Adrenal gland (tissue), 9 donors: ENCODE measurements at regions not wholly inside any gene's neighbourhood (a gene's known extent, or its start where the extent isn't known, plus 50 kb on each side); places are given as distances from the start of the nearest gene placed in this dataset.

Source experiments
- DNase-seq, 7 donors: peaks; one replicate each; pipeline ENCODE4 v3.0.0-alpha.2; 2019 to 2020
- H3K27ac ChIP-seq, 5 donors: fragments of 200-600 bp; sonication (generic) in 4 of 5; 1 replicate in 3 of 5; 2 replicates in 2 of 5; pipeline versions ENCODE4 v1.5.1 to v1.8.0; 2016 to 2020; ENCODE audit warnings: mild to moderate bottlenecking in 1 of 5
- H3K27me3 ChIP-seq: fragments of 200-600 bp; 2 replicates; pipeline ENCODE4 v1.8.0; 2021
- H3K36me3 ChIP-seq, 2 donors: fragments of 200-600 bp; replicated peaks in 1 of 2; 1 replicate in 1 of 2; 2 replicates in 1 of 2; pipeline versions ENCODE4 v1.5.1 to v1.8.0; 2018 to 2022
- H3K4me1 ChIP-seq, 2 donors: fragments of 200-600 bp; replicated peaks in 1 of 2; 1 replicate in 1 of 2; 2 replicates in 1 of 2; pipeline versions ENCODE4 v1.5.1 to v1.8.0; 2018 to 2021
- H3K4me3 ChIP-seq, 4 donors: fragments of 200-600 bp; sonication (generic) in 3 of 4; one replicate each; pipeline ENCODE4 v1.5.1; 2016 to 2018
- H3K9me3 ChIP-seq, 3 donors: fragments of 200-600 bp; sonication (generic) in 1 of 3; replicated peaks in 1 of 3; 1 replicate in 2 of 3; 2 replicates in 1 of 3; pipeline versions ENCODE4 v1.5.1 to v1.8.0; 2016 to 2021
- POLR2A ChIP-seq, 2 donors: fragments of 450-650 bp; IDR thresholded peaks; one replicate each; pipeline ENCODE4 v1.6.1; 2017; ENCODE audit warnings: antibody characterized with exemption in 2 of 2, mild to moderate bottlenecking in 2 of 2, moderate library complexity in 1 of 2
- WGBS, 4 donors: extraction: QIAGEN DNeasy Blood & Tissue Kit in 2 of 4; methylation state at CpG; one replicate each; pipeline versions ENCODE4 v1.1.5 to v1.1.7; 2013 to 2017; 5-methylcytosine and 5-hydroxymethylcytosine counted together
- intact Hi-C, 2 donors: fragments of 100-400 bp; cut with DNase I; formaldehyde crosslinking; loops; one replicate each; pipeline versions ENCODE4 v1.14.1 to v1.15.0; 2022 to 2023
- TF ChIP-seq, protein P1 (sequence below), 6 experiments: fragments of 450-650 bp in 4 of 6; fragments of 200-600 bp in 2 of 6; sonication (generic) in 1 of 6; IDR thresholded peaks; 1 replicate in 5 of 6; 2 replicates in 1 of 6; pipeline versions ENCODE4 v1.5.1 to v1.8.0; 2016 to 2021; ENCODE audit warnings: antibody characterized with exemption in 6 of 6, mild to moderate bottlenecking in 2 of 6, moderate library complexity in 1 of 6
- donor health status: healthy with polysubstance abuse.
- donor health status: Bipolar disorder and iron deficiency.
- donor health status: DM: yes; HTN: yes; CAD: no.
- donor health status: DM: no; HTN: no; CAD: no.
- donor health status: DM: no; HTN: no; CAD: no.

DNA sequence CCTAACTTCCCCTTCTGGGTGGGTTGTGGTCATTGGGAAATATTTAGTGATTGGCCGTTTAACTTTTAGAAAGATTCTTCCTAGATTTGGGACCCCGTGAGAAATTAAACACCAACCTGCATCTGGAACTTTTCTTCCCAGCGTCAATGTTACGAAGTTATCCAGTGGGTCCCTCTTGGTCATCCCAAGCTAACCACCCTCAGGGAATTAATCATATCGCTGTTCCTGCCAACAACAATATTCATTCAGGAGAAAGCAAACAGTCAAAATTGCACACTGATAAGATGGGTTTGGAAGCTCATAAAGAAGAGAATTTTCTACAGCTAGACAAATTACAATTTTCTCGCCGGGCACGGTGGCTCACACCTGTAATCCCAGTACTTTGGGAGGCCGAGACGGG is 121.2 kb upstream of the STX18 start:
- Histone ChIP-seq H3K36me3 (no peaks in the 10 kb centered on the region), H3K27me3 (no peaks in the 10 kb centered on the region), H3K4me3 (no peak overlapping the region), H3K27ac (no peak overlapping the region), H3K9me3 (no peaks in the 10 kb centered on the region), H3K4me1 (no peaks in the 10 kb centered on the region)
- no peak for DNase-seq
- 73 to 87% (median 82%) methylated on average over 10 of the region's 10 CpGs for WGBS, 4 donors
- TF ChIP-seq, protein P1, sequence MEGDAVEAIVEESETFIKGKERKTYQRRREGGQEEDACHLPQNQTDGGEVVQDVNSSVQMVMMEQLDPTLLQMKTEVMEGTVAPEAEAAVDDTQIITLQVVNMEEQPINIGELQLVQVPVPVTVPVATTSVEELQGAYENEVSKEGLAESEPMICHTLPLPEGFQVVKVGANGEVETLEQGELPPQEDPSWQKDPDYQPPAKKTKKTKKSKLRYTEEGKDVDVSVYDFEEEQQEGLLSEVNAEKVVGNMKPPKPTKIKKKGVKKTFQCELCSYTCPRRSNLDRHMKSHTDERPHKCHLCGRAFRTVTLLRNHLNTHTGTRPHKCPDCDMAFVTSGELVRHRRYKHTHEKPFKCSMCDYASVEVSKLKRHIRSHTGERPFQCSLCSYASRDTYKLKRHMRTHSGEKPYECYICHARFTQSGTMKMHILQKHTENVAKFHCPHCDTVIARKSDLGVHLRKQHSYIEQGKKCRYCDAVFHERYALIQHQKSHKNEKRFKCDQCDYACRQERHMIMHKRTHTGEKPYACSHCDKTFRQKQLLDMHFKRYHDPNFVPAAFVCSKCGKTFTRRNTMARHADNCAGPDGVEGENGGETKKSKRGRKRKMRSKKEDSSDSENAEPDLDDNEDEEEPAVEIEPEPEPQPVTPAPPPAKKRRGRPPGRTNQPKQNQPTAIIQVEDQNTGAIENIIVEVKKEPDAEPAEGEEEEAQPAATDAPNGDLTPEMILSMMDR (IDR thresholded peaks at IDR 0.05): no peak
- TF ChIP-seq POLR2A (IDR thresholded peaks at IDR 0.05): no peak
- intact Hi-C loops: no loop called here

DNA sequence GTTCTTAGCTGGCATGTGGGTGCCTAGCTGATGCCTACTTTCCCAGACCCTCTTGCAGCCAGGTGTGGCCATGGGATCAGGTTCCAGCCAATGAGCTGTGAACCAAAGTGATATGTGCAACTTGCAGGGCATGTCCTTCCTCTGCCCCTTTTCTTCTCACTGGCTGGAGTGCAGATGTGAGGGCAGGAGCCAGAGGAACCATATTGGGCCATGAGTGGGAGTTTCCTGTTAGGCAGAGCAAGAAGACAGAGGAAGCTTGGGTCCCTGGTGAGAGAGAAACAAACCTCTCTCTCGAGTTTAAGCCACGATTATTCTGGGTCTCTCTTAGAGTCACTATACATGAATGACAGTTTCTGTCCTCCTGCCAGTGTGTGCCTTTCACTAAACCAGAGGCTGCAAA is 120.4 kb upstream of the STX18 start:
- 83 to 95% (median 89%) methylated on average over 2 of the region's 2 CpGs for WGBS, 4 donors

DNA sequence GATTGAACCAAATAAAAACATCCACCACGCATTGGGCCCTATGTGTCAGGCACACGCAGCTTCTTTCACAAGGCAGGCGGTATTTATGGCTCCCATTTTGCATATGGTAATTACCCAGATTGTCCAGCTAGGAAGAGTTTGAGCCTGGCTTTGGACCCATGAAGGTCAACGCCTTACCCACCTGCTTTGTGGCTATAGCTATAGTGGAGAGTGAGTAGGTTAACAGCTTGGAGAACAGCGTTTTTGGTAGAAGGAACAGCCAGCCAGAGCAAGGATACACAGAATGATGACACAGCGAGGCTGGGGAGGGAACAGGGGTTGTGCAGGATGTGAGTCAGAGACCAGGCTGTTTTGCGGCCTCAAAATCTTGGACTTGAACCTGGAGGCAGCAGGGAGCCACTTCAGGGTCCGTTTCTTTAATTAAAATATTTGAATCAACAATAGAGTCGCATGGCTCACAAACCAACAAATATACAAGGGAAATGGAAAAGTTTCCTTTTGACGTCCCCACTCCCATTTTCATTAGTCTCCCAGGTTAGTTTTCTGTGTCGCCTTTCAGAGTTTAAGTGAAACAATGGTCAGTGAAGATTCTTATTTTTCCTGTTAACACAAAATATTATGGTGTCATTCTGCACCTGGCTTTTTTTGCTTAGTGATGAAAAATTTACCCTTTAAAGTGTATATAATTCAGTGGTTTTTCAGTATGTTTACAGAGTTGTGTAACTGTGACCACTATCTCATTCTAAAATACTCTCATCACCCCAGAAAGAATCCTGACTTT is 118.2 kb upstream of the STX18 start:
- H3K4me3 ChIP-seq: no peak overlapping the region
- H3K4me1 ChIP-seq: no peaks in the 10 kb centered on the region
- H3K9me3 ChIP-seq: no peaks in the 10 kb centered on the region
- H3K36me3 ChIP-seq: no peaks in the 10 kb centered on the region
- WGBS, 4 donors: 85 to 89% (median 87%) methylated on average over 11 of the region's 11 CpGs
- H3K27ac ChIP-seq: no peak overlapping the region
- no peaks in the 10 kb centered on the region for H3K27me3 ChIP-seq
- intact Hi-C loops: no loop called here
- no peak for DNase-seq
- no peak for TF ChIP-seq POLR2A (IDR thresholded peaks at IDR 0.05)
- TF ChIP-seq, protein P1 (IDR thresholded peaks at IDR 0.05): no peak

More for the DNA sequence above, 120.4 kb upstream of the STX18 start:
- DNase-seq: no peak
- no peaks in the 10 kb centered on the region for H3K36me3 ChIP-seq
- no peak overlapping the region for H3K27ac ChIP-seq
- no peaks in the 10 kb centered on the region for H3K27me3 ChIP-seq
- no peak overlapping the region for H3K4me3 ChIP-seq
- no peaks in the 10 kb centered on the region for H3K4me1 ChIP-seq
- intact Hi-C loops: no loop called here
- no peaks in the 10 kb centered on the region for H3K9me3 ChIP-seq
- TF ChIP-seq, protein P1 (IDR thresholded peaks at IDR 0.05): no peak
- no peak for TF ChIP-seq POLR2A (IDR thresholded peaks at IDR 0.05)

DNA sequence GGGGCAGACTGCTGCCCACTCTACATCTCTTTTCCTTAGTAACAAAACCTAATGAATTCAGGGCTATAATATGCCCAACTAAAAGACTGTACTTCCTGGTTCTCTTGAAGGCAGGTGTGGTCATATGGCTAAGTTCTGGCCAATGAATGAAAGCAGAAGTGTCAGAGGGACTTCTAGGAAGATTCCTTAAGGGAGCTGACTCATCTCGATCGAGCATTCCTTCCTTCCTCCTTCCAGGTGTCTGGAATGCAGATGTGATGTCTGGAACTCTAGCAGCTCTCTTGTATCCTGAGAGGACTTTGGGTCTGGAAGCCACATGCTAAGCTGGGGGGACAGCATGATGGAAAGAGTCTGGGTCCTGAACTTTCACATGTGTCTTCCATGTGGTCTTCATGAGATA is 116.2 kb upstream of the STX18 start:
- intact Hi-C loops: no loop called here
- Histone ChIP-seq H3K27me3 (no peaks in the 10 kb centered on the region), H3K9me3 (no peaks in the 10 kb centered on the region), H3K36me3 (no peaks in the 10 kb centered on the region), H3K27ac (no peak overlapping the region), H3K4me3 (no peak overlapping the region), H3K4me1 (no peaks in the 10 kb centered on the region)
- no peak for DNase-seq
- TF ChIP-seq, protein P1 (IDR thresholded peaks at IDR 0.05): no peak
- TF ChIP-seq POLR2A (IDR thresholded peaks at IDR 0.05): no peak
- 83 to 95% (median 84%) methylated on average over 2 of the region's 2 CpGs for WGBS, 4 donors
